Fibroblast of lung (primary cell): ENCODE measurements at regions not wholly inside any gene's neighbourhood (a gene's known extent, or its start where the extent isn't known, plus 50 kb on each side); places are given as distances from the start of the nearest gene placed in this dataset.

ENCODE experiments used
- DNase-seq, 2 donors: peaks; one replicate each; pipeline versions ENCODE4 v3.0.0 to v3.0.0-alpha.2; 2010; ENCODE audit warnings: low read depth in 2 of 2
- H2AFZ ChIP-seq: 2 replicates; pipeline ENCODE4 v1.5.1; 2012; ENCODE audit warnings: low read length, control low read depth, inconsistent platforms
- H3K27ac ChIP-seq: 2 replicates; pipeline ENCODE4 v1.5.1; 2011; ENCODE audit warnings: low read length, control low read depth; ENCODE audit not compliant: insufficient read depth
- H3K27me3 ChIP-seq: 2 replicates; pipeline ENCODE4 v1.5.1; 2011; ENCODE audit warnings: mild to moderate bottlenecking, low read length; ENCODE audit not compliant: control insufficient read depth, insufficient read depth
- H3K36me3 ChIP-seq: 2 replicates; pipeline ENCODE4 v1.5.1; 2011; ENCODE audit warnings: low read length; ENCODE audit not compliant: control insufficient read depth, insufficient read depth
- H3K4me1 ChIP-seq: 2 replicates; pipeline ENCODE4 v1.5.1; 2011; ENCODE audit warnings: low read length; ENCODE audit not compliant: control insufficient read depth, insufficient read depth; ENCODE audit errors: extremely low read depth
- H3K4me2 ChIP-seq: 2 replicates; pipeline ENCODE4 v1.5.1; 2011; ENCODE audit warnings: low read length, control low read depth; ENCODE audit not compliant: insufficient read depth; ENCODE audit errors: extremely low read depth
- H3K4me3 ChIP-seq, 4 experiments: fragments of 200-600 bp in 1 of 4; sonication (generic) in 1 of 4; replicated peaks in 1 of 4; 2 replicates each; pipeline ENCODE4 v1.5.1; 2011 to 2016; ENCODE audit warnings: low read length in 4 of 4, low read depth in 3 of 4, mild to moderate bottlenecking in 3 of 4, control low read depth in 2 of 4, inconsistent platforms in 1 of 4, mixed read lengths in 1 of 4; ENCODE audit not compliant: insufficient read depth in 1 of 4; ENCODE audit errors: control extremely low read depth in 1 of 4
- H3K79me2 ChIP-seq: 2 replicates; pipeline ENCODE4 v1.5.1; 2012; ENCODE audit warnings: mild to moderate bottlenecking, low read length, inconsistent platforms; ENCODE audit not compliant: control insufficient read depth, insufficient read depth
- H3K9ac ChIP-seq: 2 replicates; pipeline ENCODE4 v1.5.1; 2011; ENCODE audit warnings: mild to moderate bottlenecking, low read length, control low read depth; ENCODE audit not compliant: insufficient read depth
- H3K9me3 ChIP-seq: 2 replicates; pipeline ENCODE4 v1.5.1; 2012; ENCODE audit warnings: low read depth, low read length; ENCODE audit not compliant: control insufficient read depth, insufficient read depth
- H4K20me1 ChIP-seq: 2 replicates; pipeline ENCODE4 v1.5.1; 2011; ENCODE audit warnings: low read length; ENCODE audit not compliant: control insufficient read depth, insufficient read depth; ENCODE audit errors: extremely low read depth
- EZH2 ChIP-seq: IDR thresholded peaks from 2 replicates; pipeline ENCODE4 v1.5.1; 2012; ENCODE audit warnings: low read length, control low read depth, mild to moderate bottlenecking; ENCODE audit errors: missing control alignments
- TF ChIP-seq, protein P1 (sequence below), 2 donors: IDR thresholded peaks in 1 of 2; conservative IDR thresholded peaks in 1 of 2; 1 replicate in 1 of 2; 2 replicates in 1 of 2; pipeline ENCODE4 v1.5.1; 2011 to 2012; ENCODE audit warnings: low read length in 2 of 2, control low read depth in 1 of 2, inconsistent platforms in 1 of 2, low read depth in 1 of 2, mild to moderate bottlenecking in 1 of 2

DNA sequence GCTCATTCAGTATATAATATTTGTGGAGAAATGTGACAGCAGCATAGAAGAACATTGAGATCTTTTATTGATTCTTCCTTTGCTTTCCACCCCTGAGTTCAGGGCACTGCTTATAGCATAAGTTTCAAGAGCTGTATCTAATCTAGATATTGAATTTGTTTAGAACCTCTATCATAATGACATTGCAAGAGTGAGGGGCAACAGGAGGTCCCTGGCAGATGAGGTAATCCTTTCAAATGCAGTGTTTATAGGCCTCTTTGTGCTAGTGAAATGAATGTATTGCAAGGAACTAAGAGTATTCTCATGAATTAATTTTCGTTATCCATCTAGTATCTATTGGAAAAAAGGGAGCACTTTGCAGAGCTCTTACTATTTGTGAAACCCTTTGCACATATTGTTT, 167.2 kb upstream of the FERD3L start:
- Histone ChIP-seq H3K9ac (no peak overlapping the region), H3K36me3 (no peaks in the 10 kb centered on the region), H3K9me3 (no peaks in the 10 kb centered on the region), H3K27me3 (no peaks in the 10 kb centered on the region), H3K4me1 (no peaks in the 10 kb centered on the region), H2AFZ (no peak overlapping the region), H4K20me1 (no peaks in the 10 kb centered on the region), H3K27ac (no peak overlapping the region), H3K4me2 (no peak overlapping the region), H3K4me3 (no peak overlapping the region), H3K79me2 (no peaks in the 10 kb centered on the region)
- DNase-seq: no peak
- TF ChIP-seq EZH2: no peak
- TF ChIP-seq, protein P1, sequence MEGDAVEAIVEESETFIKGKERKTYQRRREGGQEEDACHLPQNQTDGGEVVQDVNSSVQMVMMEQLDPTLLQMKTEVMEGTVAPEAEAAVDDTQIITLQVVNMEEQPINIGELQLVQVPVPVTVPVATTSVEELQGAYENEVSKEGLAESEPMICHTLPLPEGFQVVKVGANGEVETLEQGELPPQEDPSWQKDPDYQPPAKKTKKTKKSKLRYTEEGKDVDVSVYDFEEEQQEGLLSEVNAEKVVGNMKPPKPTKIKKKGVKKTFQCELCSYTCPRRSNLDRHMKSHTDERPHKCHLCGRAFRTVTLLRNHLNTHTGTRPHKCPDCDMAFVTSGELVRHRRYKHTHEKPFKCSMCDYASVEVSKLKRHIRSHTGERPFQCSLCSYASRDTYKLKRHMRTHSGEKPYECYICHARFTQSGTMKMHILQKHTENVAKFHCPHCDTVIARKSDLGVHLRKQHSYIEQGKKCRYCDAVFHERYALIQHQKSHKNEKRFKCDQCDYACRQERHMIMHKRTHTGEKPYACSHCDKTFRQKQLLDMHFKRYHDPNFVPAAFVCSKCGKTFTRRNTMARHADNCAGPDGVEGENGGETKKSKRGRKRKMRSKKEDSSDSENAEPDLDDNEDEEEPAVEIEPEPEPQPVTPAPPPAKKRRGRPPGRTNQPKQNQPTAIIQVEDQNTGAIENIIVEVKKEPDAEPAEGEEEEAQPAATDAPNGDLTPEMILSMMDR (conservative IDR thresholded peaks at IDR 0.05 in 1 of 2, IDR thresholded peaks at IDR 0.05 in 1 of 2; ENCODE audit: low read depth in 1 of 2, low read length in 2 of 2): no peak

DNA sequence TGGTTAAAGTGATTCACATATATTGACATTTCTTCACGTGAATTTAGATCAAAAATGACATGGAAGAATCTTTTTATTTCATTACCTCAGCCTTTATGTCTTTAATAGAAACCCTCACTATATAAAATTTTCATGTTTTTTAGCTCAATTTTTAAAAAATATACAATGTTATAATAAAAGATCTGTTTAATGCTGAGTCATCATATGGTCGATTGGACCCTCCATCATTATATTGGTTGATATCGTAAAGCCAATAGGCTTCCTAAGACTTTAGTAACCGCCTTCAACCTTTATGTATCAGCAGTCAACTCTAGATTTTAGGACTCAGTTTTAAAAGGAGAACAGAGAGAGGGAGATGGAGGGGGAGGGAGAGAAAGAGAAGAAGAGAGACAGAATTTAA, 162.3 kb upstream of the FERD3L start:
- no peak for DNase-seq
- no peaks in the 10 kb centered on the region for H3K9me3 ChIP-seq
- H3K4me2 ChIP-seq: no peak overlapping the region
- TF ChIP-seq, protein P1 (conservative IDR thresholded peaks at IDR 0.05 in 1 of 2, IDR thresholded peaks at IDR 0.05 in 1 of 2; ENCODE audit: low read depth in 1 of 2, low read length in 2 of 2): no peak
- no peak for TF ChIP-seq EZH2
- no peak overlapping the region for H3K9ac ChIP-seq
- no peaks in the 10 kb centered on the region for H4K20me1 ChIP-seq
- H2AFZ ChIP-seq: no peak overlapping the region
- H3K27me3 ChIP-seq: no peaks in the 10 kb centered on the region
- no peaks in the 10 kb centered on the region for H3K36me3 ChIP-seq
- H3K27ac ChIP-seq: no peak overlapping the region
- no peaks in the 10 kb centered on the region for H3K79me2 ChIP-seq
- no peak overlapping the region for H3K4me3 ChIP-seq
- H3K4me1 ChIP-seq: no peaks in the 10 kb centered on the region

DNA sequence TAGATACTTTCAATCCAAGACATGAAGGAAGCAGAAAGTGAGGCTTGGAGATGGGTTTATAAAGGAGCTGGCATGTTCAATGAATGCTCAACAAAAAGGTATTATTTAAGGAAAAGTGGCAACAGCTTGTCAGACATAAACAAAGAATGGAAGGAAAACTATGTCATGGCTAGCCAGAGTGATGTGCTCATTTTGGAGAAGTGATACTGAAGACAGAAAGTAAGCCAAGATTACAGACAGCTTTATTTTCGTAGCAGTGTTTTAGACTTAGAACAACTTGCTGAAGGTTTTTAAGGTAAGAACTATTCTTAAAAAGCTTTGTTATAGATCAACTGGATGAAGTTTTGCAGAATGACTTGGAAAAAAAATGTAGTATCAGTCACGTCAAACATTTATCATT, 160.5 kb upstream of the FERD3L start:
- TF ChIP-seq, protein P1 (conservative IDR thresholded peaks at IDR 0.05 in 1 of 2, IDR thresholded peaks at IDR 0.05 in 1 of 2; ENCODE audit: low read depth in 1 of 2, low read length in 2 of 2): no peak
- TF ChIP-seq EZH2: no peak
- H4K20me1 ChIP-seq: no peaks in the 10 kb centered on the region

More for the DNA sequence above, 160.5 kb upstream of the FERD3L start:
- Histone ChIP-seq H2AFZ (no peak overlapping the region), H3K27ac (no peak overlapping the region), H3K79me2 (no peaks in the 10 kb centered on the region), H3K9me3 (no peaks in the 10 kb centered on the region), H3K27me3 (no peaks in the 10 kb centered on the region), H3K4me1 (no peaks in the 10 kb centered on the region), H3K9ac (no peak overlapping the region), H3K4me2 (no peak overlapping the region), H3K4me3 (no peak overlapping the region), H3K36me3 (no peaks in the 10 kb centered on the region)
- DNase-seq: no peak
